PC-3 (cell line): ENCODE measurements at regions not wholly inside any gene's neighbourhood (a gene's known extent, or its start where the extent isn't known, plus 50 kb on each side); places are given as distances from the start of the nearest gene placed in this dataset.

Experiments used
- CTCF ChIP-seq: fragments of 300-600 bp; sonication (generic); conservative IDR thresholded peaks from 2 replicates; pipeline ENCODE4 v1.5.1; 2017; ENCODE audit warnings: antibody characterized with exemption, low read depth, mild to moderate bottlenecking, low read length
- EZH2 ChIP-seq: fragments of 300-600 bp; sonication (generic); IDR thresholded peaks from one replicate; pipeline ENCODE4 v1.6.1; 2017; ENCODE audit warnings: antibody characterized with exemption, mild to moderate bottlenecking, low read length; ENCODE audit not compliant: unreplicated experiment

DNA sequence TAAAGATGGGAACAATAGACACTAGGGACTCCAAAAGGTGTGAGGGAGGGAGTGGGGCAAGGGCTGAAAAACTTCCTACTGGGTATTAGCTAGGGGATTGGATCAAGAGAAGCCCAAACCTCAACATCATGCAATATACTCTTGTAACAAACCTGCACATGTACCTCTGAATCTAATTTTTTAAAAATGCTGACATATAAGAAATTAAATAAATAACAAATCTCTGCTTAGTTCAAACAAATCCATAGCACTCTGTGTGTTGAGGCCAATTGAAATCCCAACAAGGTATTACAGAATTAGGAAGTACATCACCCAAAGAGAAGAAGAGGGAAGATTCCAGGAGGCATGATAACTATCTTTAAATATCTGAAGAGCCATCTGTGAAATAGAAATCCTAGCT lies 55.4 kb upstream of the CDH20 start:
- no peak for TF ChIP-seq CTCF
- no peak for TF ChIP-seq EZH2
